ENCODE measurements at regions not wholly inside any gene's neighbourhood (a gene's known extent, or its start where the extent isn't known, plus 50 kb on each side); places are given as distances from the start of the nearest gene placed in this dataset.
"Not testable (repeated sequence)": the region's sequence is repeated elsewhere in the genome, so short reads cannot be mapped to it uniquely, and the experiment has no call there.

- DNase-seq (ENCODE audit: extremely low read depth, low read depth, low spot score) = no peak
Observed at GRCh38 chr9:90162326-90162725, 480.3 kb downstream of the DIRAS2 start.

GRCh38 chr9:90162819-90163218 lies 479.8 kb downstream of the DIRAS2 start:
- no peak for DNase-seq (ENCODE audit: extremely low read depth, low read depth, low spot score)

GRCh38 chr9:90165281-90165680 lies 477.3 kb downstream of the DIRAS2 start:
- DNase-seq (ENCODE audit: extremely low read depth, low read depth, low spot score) = no peak

- DNase-seq (ENCODE audit: extremely low read depth, low read depth, low spot score) = not testable (repeated sequence)
Observed at GRCh38 chr9:90166374-90166773, 476.2 kb downstream of the DIRAS2 start.

- no peak for DNase-seq (ENCODE audit: extremely low read depth, low read depth, low spot score)
Observed at GRCh38 chr9:90167914-90168313, 474.7 kb downstream of the DIRAS2 start.

- DNase-seq (ENCODE audit: extremely low read depth, low read depth, low spot score) = no peak
Observed at GRCh38 chr9:90169490-90169889, 473.1 kb downstream of the DIRAS2 start.

- DNase-seq (ENCODE audit: extremely low read depth, low read depth, low spot score) = not testable (repeated sequence)
Observed at GRCh38 chr9:90173935-90174334, 468.7 kb downstream of the DIRAS2 start.

GRCh38 chr9:90174346-90174745 lies 468.3 kb downstream of the DIRAS2 start:
- not testable (repeated sequence) for DNase-seq (ENCODE audit: extremely low read depth, low read depth, low spot score)

- DNase-seq (ENCODE audit: extremely low read depth, low read depth, low spot score) = no peak
Observed at GRCh38 chr9:90175257-90175656, 467.4 kb downstream of the DIRAS2 start.

GRCh38 chr9:90175865-90176264 lies 466.8 kb downstream of the DIRAS2 start:
- no peak for DNase-seq (ENCODE audit: extremely low read depth, low read depth, low spot score)

- DNase-seq (ENCODE audit: extremely low read depth, low read depth, low spot score) = no peak
Observed at GRCh38 chr9:90176901-90177300, 465.7 kb downstream of the DIRAS2 start.

GRCh38 chr9:90180381-90180780 lies 462.2 kb downstream of the DIRAS2 start:
- DNase-seq (ENCODE audit: extremely low read depth, low read depth, low spot score) = no peak

GRCh38 chr9:90188656-90189055 lies 454.0 kb downstream of the DIRAS2 start:
- no peak for DNase-seq (ENCODE audit: extremely low read depth, low read depth, low spot score)

- DNase-seq (ENCODE audit: extremely low read depth, low read depth, low spot score) = no peak
Observed at GRCh38 chr9:90189306-90189705, 453.3 kb downstream of the DIRAS2 start.

- not testable (repeated sequence) for DNase-seq (ENCODE audit: extremely low read depth, low read depth, low spot score)
Observed at GRCh38 chr9:90192465-90192864, 450.2 kb downstream of the DIRAS2 start.

- no peak for DNase-seq (ENCODE audit: extremely low read depth, low read depth, low spot score)
Observed at GRCh38 chr9:90198956-90199355, 443.7 kb downstream of the DIRAS2 start.

- DNase-seq (ENCODE audit: extremely low read depth, low read depth, low spot score) = no peak
Observed at GRCh38 chr9:90201766-90202165, 440.9 kb downstream of the DIRAS2 start.

GRCh38 chr9:90204128-90204831 lies 438.3 kb downstream of the DIRAS2 start:
- no peak for DNase-seq (ENCODE audit: extremely low read depth, low read depth, low spot score)

- DNase-seq (ENCODE audit: extremely low read depth, low read depth, low spot score) = not testable (repeated sequence)
Observed at GRCh38 chr9:90213045-90213444, 429.6 kb downstream of the DIRAS2 start.

- DNase-seq (ENCODE audit: extremely low read depth, low read depth, low spot score) = no peak
Observed at GRCh38 chr9:90219548-90220118, 423.0 kb downstream of the DIRAS2 start.

GRCh38 chr9:90221899-90222298 lies 420.7 kb downstream of the DIRAS2 start:
- not testable (repeated sequence) for DNase-seq (ENCODE audit: extremely low read depth, low read depth, low spot score)

GRCh38 chr9:90226839-90227338 lies 415.7 kb downstream of the DIRAS2 start:
- DNase-seq (ENCODE audit: extremely low read depth, low read depth, low spot score) = not testable (repeated sequence)

Data from glomerular endothelial cell (primary cell).